Neural progenitor cell (in vitro differentiated cells): ENCODE measurements at regions not wholly inside any gene's neighbourhood (a gene's known extent, or its start where the extent isn't known, plus 50 kb on each side); places are given as distances from the start of the nearest gene placed in this dataset.

Source experiments
- CTCF ChIP-seq: fragments of 200-600 bp; sonication (generic); IDR thresholded peaks from 2 replicates; pipeline ENCODE4 v1.5.1; 2017; ENCODE audit warnings: antibody characterized with exemption, mild to moderate bottlenecking
- EZH2 ChIP-seq: fragments of 200-600 bp; sonication (generic); IDR thresholded peaks from 2 replicates; pipeline ENCODE4 v1.6.1; 2017; ENCODE audit warnings: antibody characterized with exemption, mild to moderate bottlenecking, moderate library complexity
- EZH2phosphoT487 ChIP-seq: fragments of 200-600 bp; sonication (generic); IDR thresholded peaks from 2 replicates; pipeline ENCODE4 v1.6.1; 2017; ENCODE audit warnings: antibody characterized with exemption

- no peak for TF ChIP-seq EZH2phosphoT487
- TF ChIP-seq CTCF, result no peak
- no peak for TF ChIP-seq EZH2
Measured at GRCh38 chr3:168730073-168730472, 634.3 kb upstream of the GOLIM4 start.
